GM21381 (cell line): ENCODE measurements at regions not wholly inside any gene's neighbourhood (a gene's known extent, or its start where the extent isn't known, plus 50 kb on each side); places are given as distances from the start of the nearest gene placed in this dataset.

Experiments used
- ATAC-seq: cut with Tn5 transposase; IDR thresholded peaks from one replicate; pipeline ENCODE4 v1.9.1; 2021; ENCODE audit warnings: mild to moderate bottlenecking, moderate library complexity; ENCODE audit not compliant: unreplicated experiment

DNA sequence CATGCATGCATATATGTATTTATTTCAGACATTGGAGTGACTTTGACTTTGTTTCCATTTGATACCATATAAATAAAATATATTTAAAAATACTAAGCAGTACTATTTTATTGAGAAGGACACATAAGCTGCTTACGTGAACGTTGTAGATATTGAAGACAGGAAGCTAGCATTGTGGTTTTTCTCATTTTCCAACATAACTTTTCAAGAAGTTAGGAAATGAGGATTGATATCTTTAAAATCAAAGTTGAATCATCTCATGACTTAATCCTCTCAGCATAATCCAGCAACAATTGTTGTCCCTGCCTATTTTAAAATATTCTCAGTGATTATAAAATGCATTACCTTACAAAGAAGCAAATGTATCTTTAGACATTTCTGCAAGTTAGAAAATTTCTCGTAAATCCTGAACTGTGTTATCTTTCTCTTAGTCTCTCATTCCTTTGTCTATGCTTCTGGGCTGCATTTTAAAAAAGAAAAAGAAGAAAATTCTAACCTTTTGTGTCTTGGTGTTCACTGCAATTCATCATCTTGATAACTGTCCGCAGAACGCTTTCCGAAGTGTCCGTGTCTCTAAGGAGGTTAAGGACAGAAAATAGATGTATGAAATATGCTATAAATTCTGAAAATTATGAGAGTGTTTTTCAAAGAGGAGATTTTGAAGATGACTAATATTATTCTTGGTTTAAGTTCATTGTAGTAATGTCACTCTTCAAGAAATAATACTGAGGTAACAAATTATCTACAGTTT is 1089.9 kb upstream of the CDH6 start:
- no peak for ATAC-seq

DNA sequence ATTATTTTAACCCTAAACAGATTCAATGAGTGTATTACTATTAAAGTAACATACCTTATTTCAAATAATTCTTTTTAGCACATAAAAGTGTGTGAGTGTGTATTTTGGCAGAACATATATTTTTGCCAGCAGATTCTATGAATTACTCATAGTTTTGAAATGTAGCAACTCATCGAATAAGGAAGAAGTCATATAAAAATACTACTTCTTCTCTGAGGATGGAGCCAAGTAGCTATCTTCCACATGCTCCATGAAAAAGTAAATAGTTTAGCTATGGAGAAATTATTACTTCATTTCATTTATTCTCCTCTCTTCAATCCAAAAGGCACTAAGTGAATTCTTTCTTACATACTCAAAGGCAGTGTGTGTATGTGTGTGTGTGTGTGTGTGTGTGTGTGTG is 1090.4 kb upstream of the CDH6 start:
- no peak for ATAC-seq

DNA sequence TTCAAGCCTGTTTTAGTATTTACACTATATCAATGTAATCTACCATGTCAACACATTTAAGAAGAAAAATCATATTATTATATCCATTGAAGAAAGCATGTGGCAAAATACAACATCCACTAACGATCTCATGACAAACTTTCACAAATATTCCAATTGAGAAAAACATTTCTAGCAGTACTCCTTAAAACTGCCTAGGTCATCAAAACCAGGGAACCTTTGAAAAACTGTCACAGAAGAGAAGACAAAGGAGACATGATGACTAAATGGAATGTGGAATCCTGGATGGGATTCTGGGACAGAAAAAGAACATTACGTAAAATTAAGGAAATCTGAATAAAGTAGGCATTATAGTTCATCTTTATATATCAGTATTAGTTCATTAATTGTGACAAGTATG is 1091.3 kb upstream of the CDH6 start:
- ATAC-seq = no peak

DNA sequence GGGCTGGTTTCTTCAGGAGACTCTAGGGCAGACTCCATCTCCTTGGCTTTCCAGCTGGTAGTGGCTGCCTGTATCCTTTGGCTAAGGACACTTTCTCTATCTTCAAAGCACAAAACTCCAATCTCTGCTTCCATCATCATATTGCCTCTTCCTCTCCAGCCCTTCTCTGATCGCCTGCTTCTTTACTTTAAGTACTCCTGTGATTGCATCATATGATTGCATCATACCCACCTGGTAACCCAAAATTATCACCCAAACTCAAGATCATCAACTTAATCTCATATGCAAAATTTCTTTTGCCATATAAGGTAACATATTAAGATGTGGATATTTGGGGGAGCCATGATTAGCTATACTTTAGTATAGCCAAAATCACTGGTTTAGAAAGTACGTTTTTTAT is 1092.6 kb upstream of the CDH6 start:
- no peak for ATAC-seq

DNA sequence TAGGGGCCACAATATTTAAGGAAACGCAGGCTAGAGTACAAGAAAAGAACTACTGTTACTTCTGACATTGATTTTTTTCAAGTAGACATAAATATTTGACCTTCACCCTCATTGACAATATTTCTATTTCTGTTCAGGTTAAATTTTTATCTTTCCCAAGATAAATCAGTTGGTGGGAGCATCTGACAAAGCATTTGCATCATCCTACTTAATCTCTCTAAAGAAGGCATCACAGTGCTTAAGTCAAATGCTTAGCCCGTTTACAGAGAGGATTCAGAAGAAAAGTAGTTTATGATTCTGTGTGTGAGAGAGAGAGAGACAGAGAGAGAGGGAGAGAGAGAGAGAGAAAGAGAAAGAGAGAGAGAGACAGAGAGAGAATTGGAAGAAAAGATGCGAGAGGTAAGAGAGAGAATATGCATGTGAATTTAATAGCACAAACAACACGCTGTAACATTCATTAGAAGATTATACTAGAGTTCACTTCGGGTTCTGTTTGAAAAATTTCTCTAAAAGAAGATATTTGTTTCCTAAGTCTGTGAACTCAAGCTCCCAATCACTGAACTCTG is 1093.3 kb upstream of the CDH6 start:
- ATAC-seq = no peak

DNA sequence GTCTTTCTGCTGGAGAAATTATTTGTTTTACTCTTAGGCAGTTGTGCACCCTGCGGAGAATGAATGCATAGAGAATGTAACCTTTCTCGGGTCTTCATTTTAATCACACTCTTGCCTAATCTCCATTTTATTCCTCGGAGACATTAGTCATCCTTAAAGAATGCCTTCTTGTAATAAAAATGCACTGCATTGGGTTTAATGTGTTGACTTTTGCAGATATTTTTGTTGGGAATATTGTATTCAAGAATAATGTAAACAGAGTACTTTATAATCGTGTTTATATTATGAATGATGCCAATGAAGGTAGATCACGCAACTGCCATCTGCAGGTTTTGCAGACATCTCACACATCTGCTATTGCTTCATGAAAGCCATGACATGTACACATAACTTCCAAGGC is 1093.9 kb upstream of the CDH6 start:
- ATAC-seq = no peak

DNA sequence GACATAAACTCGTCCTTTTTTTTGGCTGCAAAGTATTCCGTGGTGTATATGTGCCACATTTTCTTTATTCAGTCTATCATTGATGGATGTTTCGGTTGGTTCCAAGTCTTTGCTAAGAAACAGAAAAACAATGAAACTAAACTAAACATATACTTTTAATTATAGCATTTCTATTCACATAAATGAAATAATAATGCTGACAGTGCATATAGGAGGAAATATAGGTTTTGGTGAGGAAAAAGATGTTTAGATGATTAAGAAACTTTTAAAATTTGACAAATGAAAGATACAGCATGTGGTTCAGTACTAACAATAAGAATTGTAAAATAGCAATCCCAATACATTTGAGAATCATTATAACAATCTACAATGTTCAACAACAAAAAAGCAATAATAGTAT is 1094.5 kb upstream of the CDH6 start:
- ATAC-seq = no peak

DNA sequence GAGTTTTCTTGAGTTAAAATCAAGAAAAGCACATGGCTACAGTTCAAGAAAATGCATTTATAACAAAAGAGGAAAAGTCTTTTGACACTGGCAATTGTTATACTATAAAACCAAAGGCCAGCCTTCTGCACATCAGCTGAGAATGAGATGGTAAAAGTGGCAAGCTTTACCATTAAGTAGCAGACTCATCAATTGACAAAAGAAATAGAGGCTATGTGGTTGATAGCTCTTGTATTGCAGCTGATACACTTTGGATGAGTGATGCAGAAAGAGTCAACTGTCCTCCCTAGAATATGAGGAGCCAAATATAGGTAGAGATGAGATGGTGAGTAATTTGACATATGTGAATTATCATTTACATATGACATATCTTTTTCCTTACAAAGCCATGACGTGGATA is 1100.9 kb upstream of the CDH6 start:
- no peak for ATAC-seq

DNA sequence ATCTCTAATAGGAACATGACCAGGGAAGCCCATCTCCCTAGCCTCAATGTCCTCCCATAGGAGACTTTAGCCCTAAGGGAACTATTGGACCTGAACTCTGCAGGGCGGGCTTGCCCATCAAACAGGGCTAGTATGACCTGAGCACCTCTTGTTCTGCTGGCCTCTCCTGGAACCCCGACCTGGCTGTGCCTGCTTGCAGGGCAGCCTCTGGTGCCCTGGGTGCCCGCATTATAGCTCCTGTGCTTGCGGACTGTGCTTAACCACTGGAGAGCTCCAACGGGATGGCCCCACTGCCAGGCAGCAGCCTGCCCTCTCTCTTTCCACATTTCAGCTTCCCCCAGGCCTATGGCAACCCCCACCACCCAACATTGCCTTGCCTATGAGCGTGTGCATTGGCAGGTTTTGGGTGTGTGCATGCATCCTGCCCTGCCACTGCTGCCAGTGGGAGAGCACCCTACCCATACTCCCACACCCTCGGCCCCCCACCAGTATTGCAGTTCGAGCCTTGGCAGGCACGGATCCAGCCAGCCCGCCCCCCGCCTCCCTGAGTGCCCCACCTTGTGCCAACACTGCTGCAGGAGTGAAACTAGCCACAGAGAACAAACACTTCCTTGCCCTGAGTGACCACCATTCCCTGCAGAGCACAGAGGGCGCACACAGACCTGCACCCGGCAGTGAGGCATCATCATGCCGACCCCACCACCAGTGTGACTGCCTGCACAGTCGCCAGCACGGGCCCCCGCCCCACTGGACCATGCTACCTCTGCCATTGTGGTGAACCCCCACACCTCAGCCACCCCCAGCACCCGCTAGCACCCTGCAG is 1123.8 kb upstream of the CDH6 start:
- no peak for ATAC-seq

DNA sequence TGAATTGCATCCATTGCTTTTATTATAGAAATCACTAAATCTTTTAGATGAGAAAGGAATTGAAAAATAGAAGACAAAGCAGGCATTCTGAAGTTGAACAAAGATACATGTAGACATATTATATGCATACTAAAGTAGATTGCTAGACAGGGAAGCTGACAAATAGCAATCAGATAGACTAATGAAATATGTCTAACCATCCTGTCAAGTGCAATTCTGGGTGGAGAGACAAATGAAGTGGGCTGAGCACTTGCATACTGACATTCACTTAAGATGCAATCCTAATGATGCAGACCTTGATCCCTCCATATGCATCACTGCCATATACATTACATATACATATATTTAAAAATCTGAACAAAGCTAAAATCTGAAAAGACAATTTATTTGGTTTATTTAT is 1130.0 kb upstream of the CDH6 start:
- no peak for ATAC-seq

DNA sequence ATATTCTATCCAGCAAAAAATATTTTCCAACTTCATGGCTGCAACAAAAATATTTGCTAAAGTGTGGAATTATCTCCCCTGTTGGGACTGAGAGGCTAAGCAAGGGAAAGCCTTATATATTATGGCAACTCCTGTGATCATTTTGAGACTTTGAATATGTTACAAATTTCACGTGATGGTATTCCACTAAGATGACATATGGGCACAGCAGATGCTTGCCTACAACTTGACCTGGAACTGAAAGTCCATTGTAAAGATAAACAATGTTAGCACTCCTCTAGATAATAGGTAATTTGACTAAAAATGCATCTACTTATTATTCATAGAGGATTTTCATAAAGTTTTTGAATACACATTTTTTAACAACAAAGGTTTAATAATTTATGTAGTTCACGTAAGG is 1141.5 kb upstream of the CDH6 start:
- ATAC-seq = no peak

DNA sequence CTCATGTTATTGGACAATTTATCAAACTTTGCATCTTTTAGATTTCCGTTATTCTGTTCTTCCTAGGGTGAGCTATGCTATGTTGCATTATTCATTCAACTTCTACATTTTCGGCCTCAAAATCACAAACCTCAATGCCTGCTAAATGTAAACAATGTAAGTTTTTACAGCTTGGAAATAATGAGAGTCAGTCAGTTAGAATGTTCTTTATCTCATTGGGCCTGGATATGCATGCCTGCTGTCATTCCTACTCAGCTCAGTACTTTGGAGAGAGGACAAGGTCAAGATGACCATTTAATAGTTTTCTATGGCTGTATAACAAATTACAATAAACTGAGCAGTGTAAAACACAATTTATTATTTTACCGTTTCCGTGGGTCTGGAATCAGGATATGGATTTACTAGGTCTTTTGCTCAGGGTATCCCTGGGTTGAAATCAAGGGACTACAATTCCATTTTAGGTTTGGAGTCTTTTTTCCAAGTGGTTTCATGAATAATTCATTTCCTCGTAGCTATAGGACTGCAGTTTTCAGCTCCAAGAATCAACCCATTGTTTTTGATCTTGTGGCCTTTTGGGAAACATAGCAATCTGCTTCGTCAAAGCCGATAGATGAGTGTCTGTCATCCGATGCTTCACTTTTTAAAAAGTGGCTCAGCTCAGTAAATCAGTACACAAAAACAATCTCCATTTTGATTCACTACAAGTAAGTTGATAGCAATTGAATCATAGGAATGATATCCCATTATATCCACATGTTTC is 1143.2 kb upstream of the CDH6 start:
- no peak for ATAC-seq

DNA sequence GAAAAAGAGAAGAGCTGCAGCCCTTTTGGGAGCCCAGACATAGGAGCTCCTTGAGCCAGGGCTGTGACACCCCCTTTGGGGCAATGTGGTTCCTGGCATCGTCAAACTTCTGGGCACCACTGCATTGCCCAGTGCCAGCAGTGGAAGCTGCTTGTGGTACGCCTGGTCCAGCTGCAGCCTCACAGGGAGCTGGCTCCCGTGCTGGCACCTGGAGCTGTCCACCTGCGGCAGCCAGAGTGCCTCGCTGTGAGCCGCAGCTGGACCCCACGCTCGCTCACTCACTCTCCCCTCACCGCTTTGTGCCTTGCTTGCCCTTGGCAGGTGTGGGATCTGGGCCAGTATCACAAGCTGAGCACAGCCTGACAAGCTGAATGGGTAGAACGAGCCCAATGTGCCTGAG is 1150.8 kb upstream of the CDH6 start:
- ATAC-seq = no peak

DNA sequence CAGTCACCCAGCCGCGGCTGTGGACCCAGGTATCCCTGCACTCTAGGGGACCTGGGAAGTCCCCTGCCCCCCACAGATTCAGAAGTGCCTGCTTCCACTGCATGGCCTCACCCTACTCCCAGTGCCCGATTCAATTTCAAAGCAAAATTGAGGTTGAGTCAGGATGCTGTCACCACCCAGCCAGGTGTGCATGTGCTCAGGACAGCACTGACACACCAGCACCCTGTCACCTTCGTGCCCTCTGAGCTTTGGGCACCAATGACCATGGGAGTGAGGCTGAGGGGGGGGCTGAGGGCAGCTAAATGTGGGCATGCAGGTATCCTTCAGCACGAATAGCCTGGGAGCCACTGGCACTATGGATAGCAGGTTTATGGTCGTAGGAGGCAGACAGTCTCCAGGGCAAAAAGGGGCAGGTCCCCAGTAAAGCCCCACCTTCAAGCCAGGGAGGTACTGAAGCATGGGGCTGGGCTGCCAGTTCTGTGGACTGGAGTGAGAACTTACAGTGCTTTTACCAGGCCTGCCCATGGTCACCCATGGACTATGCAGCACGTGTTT is 1151.6 kb upstream of the CDH6 start:
- no peak for ATAC-seq

DNA sequence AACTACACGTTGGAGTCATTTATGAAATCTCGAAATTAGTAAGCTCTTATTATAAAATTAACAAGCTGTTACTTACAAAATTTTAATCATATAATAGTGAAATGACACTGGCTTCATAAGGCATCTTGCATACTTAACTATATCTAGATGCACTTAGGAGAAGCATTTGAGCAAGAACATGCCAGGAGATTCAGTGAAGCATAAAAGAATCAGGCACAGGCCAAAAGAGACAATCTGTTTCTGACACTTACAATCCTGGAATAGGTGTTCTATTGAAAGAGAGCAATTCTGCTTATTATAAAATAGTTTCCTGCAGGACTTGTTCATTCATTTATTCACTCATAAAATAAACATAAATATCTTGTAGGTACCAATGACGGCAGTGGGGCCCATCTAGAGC is 1152.2 kb upstream of the CDH6 start:
- no peak for ATAC-seq

DNA sequence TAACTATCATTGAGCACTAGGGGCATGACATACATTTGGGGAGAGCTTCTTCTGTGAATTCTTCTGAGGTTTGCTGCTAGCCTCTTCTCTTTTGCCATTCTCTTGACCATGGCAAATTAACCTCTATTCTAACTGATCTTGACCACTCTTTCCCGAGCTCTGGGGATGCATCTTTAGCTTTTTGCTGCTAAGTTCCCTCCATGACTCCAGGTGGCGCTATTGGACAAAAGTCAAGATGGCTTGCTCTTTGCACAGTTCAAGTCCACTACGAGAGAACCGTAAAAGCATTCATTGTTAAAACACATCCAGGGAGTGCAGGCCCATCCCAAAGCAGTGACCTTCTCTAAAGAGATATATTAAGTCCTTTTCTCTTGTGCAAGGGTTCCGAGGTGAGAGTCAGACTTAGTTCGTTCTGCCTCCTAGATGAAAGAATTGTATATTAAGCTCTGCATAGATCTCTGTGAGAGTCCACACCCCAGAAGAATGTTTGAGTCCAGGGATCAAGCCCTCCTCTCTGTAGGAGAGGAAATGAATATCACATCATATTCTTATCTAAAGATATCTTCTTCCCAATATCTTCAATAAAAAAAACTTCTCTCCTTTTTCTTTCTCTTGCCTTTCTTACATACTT is 1152.9 kb upstream of the CDH6 start:
- ATAC-seq = no peak

DNA sequence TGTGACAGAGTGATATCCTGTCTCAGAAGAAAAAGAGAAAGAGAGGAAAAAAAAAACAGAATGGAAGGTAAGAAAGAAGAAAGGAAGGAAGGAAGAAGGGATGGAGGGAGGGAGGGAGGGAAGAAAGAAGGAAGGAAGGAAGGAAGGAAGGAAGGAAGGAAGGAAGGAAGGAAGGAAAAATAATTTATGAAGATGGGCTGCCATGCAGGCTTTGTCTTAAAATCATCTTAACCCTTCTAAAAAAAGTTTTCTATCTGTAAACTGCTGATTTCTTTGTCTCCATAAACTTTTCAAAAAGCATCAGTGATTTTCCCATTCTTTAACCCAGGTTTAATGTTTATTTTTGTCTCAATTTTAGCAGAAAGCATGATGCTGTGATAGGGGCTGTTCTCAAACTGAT is 1154.1 kb upstream of the CDH6 start:
- no peak for ATAC-seq

DNA sequence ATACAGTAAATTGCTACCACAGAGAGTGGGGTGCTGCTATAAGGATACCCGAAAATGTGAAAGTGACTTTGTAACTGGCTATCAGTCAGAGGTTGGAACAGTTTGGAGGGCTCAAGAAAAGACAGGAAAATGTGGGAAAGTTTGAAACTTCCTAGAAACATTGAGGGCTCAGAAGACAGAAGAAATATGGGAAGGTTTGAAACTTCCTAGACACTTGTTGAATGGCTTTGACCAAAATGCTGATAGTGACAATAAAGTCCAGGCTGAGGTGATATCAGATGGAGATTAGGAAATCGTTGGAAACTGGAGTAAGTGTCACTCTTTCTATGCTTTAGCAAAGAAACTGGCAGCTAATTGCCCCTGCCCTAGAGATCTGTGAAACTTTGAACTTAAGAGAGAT is 1158.6 kb upstream of the CDH6 start:
- no peak for ATAC-seq

DNA sequence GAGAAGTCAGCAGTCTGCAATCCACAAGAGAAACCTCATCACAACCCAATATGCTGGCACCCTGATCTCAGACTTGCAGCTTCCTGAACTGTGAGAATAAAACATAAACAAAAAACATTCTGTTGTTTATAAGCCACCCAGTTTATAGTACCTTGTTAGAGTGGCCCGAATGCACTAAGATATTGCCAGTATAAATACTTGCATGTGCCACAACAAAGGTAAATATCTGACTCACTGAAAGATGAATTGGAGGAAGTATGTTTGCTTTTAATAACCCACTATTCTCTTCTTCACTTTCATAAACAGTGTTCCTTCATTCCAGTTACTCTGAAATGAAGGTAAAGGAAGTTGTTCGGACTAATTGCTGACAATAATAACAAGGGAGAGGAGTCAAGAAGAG is 1163.4 kb upstream of the CDH6 start:
- ATAC-seq = no peak

DNA sequence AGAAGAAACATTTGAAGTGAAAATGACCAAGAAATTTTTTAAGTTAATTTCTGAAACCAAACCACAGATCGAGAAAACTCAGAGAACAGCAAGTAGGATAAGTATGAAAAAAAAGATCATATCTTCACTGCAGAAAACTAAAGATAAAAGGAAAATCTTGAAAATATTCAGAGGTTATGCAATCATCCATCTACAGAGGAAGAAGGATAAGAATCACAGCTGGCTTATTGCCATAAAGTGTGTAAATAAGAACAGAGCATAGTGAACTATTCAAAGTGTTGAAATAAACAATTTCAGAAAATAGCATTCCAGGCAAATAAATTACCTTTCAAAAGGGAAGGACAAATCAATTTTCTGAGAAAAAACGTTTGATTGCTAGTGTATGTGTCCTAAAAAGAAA is 1191.7 kb upstream of the CDH6 start:
- no peak for ATAC-seq

DNA sequence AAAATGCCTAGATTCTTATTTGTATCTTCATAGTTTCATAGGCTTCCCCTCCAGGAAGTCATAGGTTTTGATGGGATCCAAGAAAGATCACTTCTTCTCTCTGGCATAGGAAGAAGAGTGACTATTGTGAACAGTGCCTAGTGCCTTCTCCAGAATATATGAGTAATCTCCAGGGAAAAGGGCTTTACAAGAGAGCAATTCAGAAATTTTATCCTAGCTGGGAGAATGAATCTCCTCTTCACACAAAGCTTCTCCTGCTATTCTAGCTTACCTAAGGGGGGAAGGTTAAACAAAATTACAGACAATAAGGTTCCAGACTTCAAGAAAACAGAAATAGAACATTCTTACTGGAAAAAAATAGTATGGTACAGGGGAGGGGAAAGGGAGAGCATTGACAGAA is 1193.3 kb upstream of the CDH6 start:
- no peak for ATAC-seq
